IMR-90 (cell line): ENCODE measurements at regions not wholly inside any gene's neighbourhood (a gene's known extent, or its start where the extent isn't known, plus 50 kb on each side); places are given as distances from the start of the nearest gene placed in this dataset.

Experiments
- ATAC-seq: fragments of 200-7000 bp; cut with Tn5 transposase; 2 replicates; pipeline ENCODE4 v1.9.1; 2020; ENCODE audit warnings: low read depth, mild to moderate bottlenecking, moderate library complexity
- BruUV-seq: library from RNA; stranded (reverse); fragments of 400-500 nt; replicated peaks from 2 replicates; lab custom pipeline; 2021; lab: Mats Ljungman, UMichigan
- CTCF ChIA-PET: fragments of 300-600 bp; formaldehyde crosslinking; extraction: SDS; loops from one replicate; lab custom pipeline; 2021; ENCODE audit warnings: antibody characterized with exemption; lab: Yijun Ruan, JAX
- POLR2A ChIA-PET: fragments of 300-600 bp; sonication (Branson Sonifier 250); formaldehyde crosslinking; loops from one replicate; lab custom pipeline; 2022; ENCODE audit warnings: antibody characterized with exemption; ENCODE audit not compliant: unreplicated experiment; lab: Charles Lee
- DNase-seq: peaks from one replicate; pipeline ENCODE4 v3.0.0; 2013
- H2AFZ ChIP-seq: replicated peaks from 2 replicates; pipeline ENCODE3; 2013; ENCODE audit warnings: low read length, mild to moderate bottlenecking; ENCODE audit not compliant: poor library complexity
- H2AK5ac ChIP-seq: 2 replicates; pipeline ENCODE4 v1.6.1; 2013; ENCODE audit warnings: low read depth, low read length, inconsistent platforms
- H2AK9ac ChIP-seq: replicated peaks from 2 replicates; pipeline ENCODE3; 2013; ENCODE audit warnings: mild to moderate bottlenecking, low read depth, low read length, moderate library complexity; ENCODE audit not compliant: poor library complexity
- H2BK120ac ChIP-seq: 2 replicates; pipeline ENCODE4 v1.6.1; 2013; ENCODE audit warnings: low read depth, low read length, inconsistent platforms
- H2BK15ac ChIP-seq: 3 replicates; pipeline ENCODE4 v1.6.1; 2013; ENCODE audit warnings: low read depth, low read length, inconsistent platforms
- H2BK20ac ChIP-seq: 2 replicates; pipeline ENCODE4 v1.6.1; 2013; ENCODE audit warnings: low read depth, mild to moderate bottlenecking, inconsistent platforms, low read length, moderate library complexity
- H2BK5ac ChIP-seq: 2 replicates; pipeline ENCODE4 v1.6.1; 2013; ENCODE audit warnings: mild to moderate bottlenecking, low read depth, low read length, inconsistent platforms; ENCODE audit not compliant: poor library complexity, severe bottlenecking
- H3K14ac ChIP-seq: replicated peaks from 2 replicates; pipeline ENCODE4 v1.6.1; 2013; ENCODE audit warnings: low read depth, low read length, inconsistent platforms
- H3K18ac ChIP-seq: 2 replicates; pipeline ENCODE4 v1.6.1; 2013; ENCODE audit warnings: low read depth, low read length, control low read depth
- H3K23ac ChIP-seq: 2 replicates; pipeline ENCODE4 v1.6.1; 2013; ENCODE audit warnings: low read depth, low read length, inconsistent platforms
- H3K27ac ChIP-seq: 2 replicates; pipeline ENCODE4 v1.5.1; 2013; ENCODE audit warnings: mild to moderate bottlenecking, control low read depth, low read length; ENCODE audit not compliant: insufficient read depth
- H3K27me3 ChIP-seq: 2 replicates; pipeline ENCODE4 v1.6.1; 2013; ENCODE audit warnings: low read length; ENCODE audit not compliant: control insufficient read depth, insufficient read depth
- H3K36me3 ChIP-seq: 2 replicates; pipeline ENCODE4 v1.6.1; 2013; ENCODE audit warnings: low read length, mixed read lengths; ENCODE audit not compliant: control insufficient read depth, insufficient read depth
- H3K4ac ChIP-seq: 2 replicates; pipeline ENCODE4 v1.6.1; 2013; ENCODE audit warnings: low read depth, low read length, inconsistent platforms
- H3K4me1 ChIP-seq: 2 replicates; pipeline ENCODE4 v1.6.1; 2013; ENCODE audit warnings: low read length, mixed read lengths; ENCODE audit not compliant: control insufficient read depth, insufficient read depth
- H3K4me2 ChIP-seq: 2 replicates; pipeline ENCODE4 v1.6.1; 2013; ENCODE audit warnings: low read depth, mild to moderate bottlenecking, control low read depth, low read length, moderate library complexity
- H3K4me3 ChIP-seq: 2 replicates; pipeline ENCODE4 v1.5.1; 2013; ENCODE audit warnings: low read depth, mild to moderate bottlenecking, control low read depth, low read length, moderate library complexity; ENCODE audit not compliant: insufficient read depth
- H3K56ac ChIP-seq: 2 replicates; pipeline ENCODE4 v1.6.1; 2013; ENCODE audit warnings: low read length, inconsistent platforms; ENCODE audit not compliant: insufficient read depth; ENCODE audit errors: extremely low read depth
- H3K79me1 ChIP-seq, 2 experiments: 2 replicates each; pipeline ENCODE4 v1.6.1; 2013; ENCODE audit warnings: low read length in 2 of 2, inconsistent platforms in 1 of 2, low read depth in 1 of 2
- H3K9ac ChIP-seq: 2 replicates; pipeline ENCODE4 v1.6.1; 2013; ENCODE audit warnings: low read depth, low read length, control low read depth
- H3K9me1 ChIP-seq: 2 replicates; pipeline ENCODE4 v1.6.1; 2013; ENCODE audit warnings: low read length, inconsistent platforms; ENCODE audit not compliant: insufficient read depth
- H3K9me3 ChIP-seq: 2 replicates; pipeline ENCODE4 v1.6.1; 2013; ENCODE audit warnings: low read length; ENCODE audit not compliant: control insufficient read depth, insufficient read depth
- H4K20me1 ChIP-seq: 2 replicates; pipeline ENCODE4 v1.6.1; 2013; ENCODE audit warnings: low read length, inconsistent platforms; ENCODE audit not compliant: insufficient read depth
- H4K5ac ChIP-seq: 2 replicates; pipeline ENCODE4 v1.6.1; 2013; ENCODE audit warnings: mild to moderate bottlenecking, low read depth, low read length, control low read depth
- H4K8ac ChIP-seq, 2 experiments: 2 replicates each; pipeline ENCODE4 v1.6.1; 2013; ENCODE audit warnings: low read depth in 2 of 2, low read length in 2 of 2, control low read depth in 1 of 2, inconsistent platforms in 1 of 2
- H4K91ac ChIP-seq: 2 replicates; pipeline ENCODE4 v1.6.1; 2013; ENCODE audit warnings: low read depth, low read length, inconsistent platforms; ENCODE audit not compliant: insufficient read depth
- BHLHE40 ChIP-seq: fragments of 150-350 bp; IDR thresholded peaks from 2 replicates; pipeline ENCODE4 v1.6.1; 2016; ENCODE audit warnings: mild to moderate bottlenecking, low read depth, low read length
- CEBPB ChIP-seq: IDR thresholded peaks from 2 replicates; pipeline ENCODE4 v1.6.1; 2012; ENCODE audit warnings: low read depth, low read length, improper control_type of control experiment
- CTCF ChIP-seq: conservative IDR thresholded peaks from 2 replicates; pipeline ENCODE4 v1.5.1; 2012; ENCODE audit warnings: mild to moderate bottlenecking, low read depth, low read length, improper control_type of control experiment
- ELK1 ChIP-seq: fragments of 150-350 bp; IDR thresholded peaks from 2 replicates; pipeline ENCODE4 v1.6.1; 2016; ENCODE audit warnings: low read depth, mild to moderate bottlenecking, low read length, moderate library complexity, borderline replicate concordance
- FOS ChIP-seq: fragments of 150-350 bp; IDR thresholded peaks from 2 replicates; pipeline ENCODE4 v1.6.1; 2016; ENCODE audit warnings: low read depth, low read length
- MAFK ChIP-seq: IDR thresholded peaks from 2 replicates; pipeline ENCODE4 v1.6.1; 2012; ENCODE audit warnings: low read depth, low read length, improper control_type of control experiment
- MXI1 ChIP-seq: IDR thresholded peaks from 2 replicates; pipeline ENCODE4 v1.6.1; 2012; ENCODE audit warnings: low read depth, mild to moderate bottlenecking, low read length, moderate library complexity, borderline replicate concordance
- NFE2L2 ChIP-seq: fragments of 150-350 bp; IDR thresholded peaks from 2 replicates; pipeline ENCODE4 v1.6.1; 2016; ENCODE audit warnings: low read depth, mild to moderate bottlenecking, low read length
- RAD21 ChIP-seq: IDR thresholded peaks from 2 replicates; pipeline ENCODE4 v1.6.1; 2012; ENCODE audit warnings: low read length, improper control_type of control experiment
- SMC3 ChIP-seq: fragments of 150-350 bp; IDR thresholded peaks from 2 replicates; pipeline ENCODE4 v1.6.1; 2016; ENCODE audit warnings: low read depth, mild to moderate bottlenecking, antibody characterized with exemption, low read length, moderate library complexity
- WGBS, 2 experiments: methylation state at CpG; one replicate each; pipeline versions ENCODE4 v1.1.5 to v1.1.7; 2013; ENCODE audit warnings: missing lambda C conversion rate in 2 of 2; ENCODE audit not compliant: insufficient read length in 1 of 2; ENCODE audit errors: extremely low coverage in 2 of 2; 5-methylcytosine and 5-hydroxymethylcytosine counted together
- dilution Hi-C: fragments of 300-500 bp; cut with HindIII; formaldehyde crosslinking; loops from one replicate; pipeline ENCODE4 v1.14.3; 2018; ENCODE audit warnings: low sequenced_read_pairs; ENCODE audit not compliant: unreplicated experiment
- in situ Hi-C: fragments of 300-500 bp; cut with MboI; formaldehyde crosslinking; loops from 3 replicates; pipeline ENCODE4 v1.14.3; 2019; ENCODE audit warnings: low sequenced_read_pairs, inconsistent platforms, mixed read lengths
- intact Hi-C: fragments of 100-400 bp; cut with micrococcal nuclease; formaldehyde crosslinking; loops from 2 replicates; pipeline ENCODE4 v1.10.0; 2022
- TF ChIP-seq, protein P1 (sequence below): fragments of 150-350 bp; IDR thresholded peaks from 2 replicates; pipeline ENCODE4 v1.6.1; 2017; ENCODE audit warnings: mild to moderate bottlenecking, antibody characterized with exemption, low read length, low read depth

GRCh38 chr21:34266351-34266750, 97.5 kb upstream of the KCNE2 start:
- no peak overlapping the region for H3K4ac ChIP-seq
- no peaks in the 10 kb centered on the region for H3K79me1 ChIP-seq
- ChIA-PET POLR2A (no interaction called here), CTCF (no interaction called here)
- no peak overlapping the region for H3K4me3 ChIP-seq
- H2AK5ac ChIP-seq: no peak overlapping the region
- peaks cover 7% of the 10 kb centered on the region for H3K9me3 ChIP-seq
- BruUV-seq: no TSS peak
- H3K27me3 ChIP-seq: peaks cover 45% of the 10 kb centered on the region
- H2BK120ac ChIP-seq: no peak overlapping the region
- H2AFZ ChIP-seq: no peak overlapping the region
- no peak overlapping the region for H4K8ac ChIP-seq
- H3K23ac ChIP-seq: no peak overlapping the region
- no peak overlapping the region for H3K9ac ChIP-seq
- no peaks in the 10 kb centered on the region for H3K4me1 ChIP-seq
- H3K14ac ChIP-seq: no peak overlapping the region
- no peak overlapping the region for H4K5ac ChIP-seq
- no peaks in the 10 kb centered on the region for H3K9me1 ChIP-seq
- WGBS, 2 experiments: no CpG with 5 or more reads among the region's 1 CpG
- intact Hi-C loops (no loop called here), dilution Hi-C loops (no loop called here), in situ Hi-C loops (no loop called here)
- H4K91ac ChIP-seq: no peak overlapping the region
- no peak overlapping the region for H2AK9ac ChIP-seq
- H3K27ac ChIP-seq: no peak overlapping the region
- DNase-seq: no peak
- H2BK20ac ChIP-seq: no peak overlapping the region
- TF ChIP-seq RAD21 (no peak), FOS (no peak), MAFK (no peak), SMC3 (no peak), ELK1 (no peak), MXI1 (no peak), CTCF (no peak), CEBPB (no peak), NFE2L2 (no peak), BHLHE40 (no peak)
- TF ChIP-seq, protein P1, sequence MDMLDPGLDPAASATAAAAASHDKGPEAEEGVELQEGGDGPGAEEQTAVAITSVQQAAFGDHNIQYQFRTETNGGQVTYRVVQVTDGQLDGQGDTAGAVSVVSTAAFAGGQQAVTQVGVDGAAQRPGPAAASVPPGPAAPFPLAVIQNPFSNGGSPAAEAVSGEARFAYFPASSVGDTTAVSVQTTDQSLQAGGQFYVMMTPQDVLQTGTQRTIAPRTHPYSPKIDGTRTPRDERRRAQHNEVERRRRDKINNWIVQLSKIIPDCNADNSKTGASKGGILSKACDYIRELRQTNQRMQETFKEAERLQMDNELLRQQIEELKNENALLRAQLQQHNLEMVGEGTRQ: no peak
- H2BK15ac ChIP-seq: no peak overlapping the region
- no peaks in the 10 kb centered on the region for H3K36me3 ChIP-seq
- H3K4me2 ChIP-seq: no peak overlapping the region
- no peak overlapping the region for H3K18ac ChIP-seq
- H4K20me1 ChIP-seq: no peaks in the 10 kb centered on the region
- no peak overlapping the region for H2BK5ac ChIP-seq
- no peak for ATAC-seq
- H3K56ac ChIP-seq: no peak overlapping the region
